ENCODE measurements at regions not wholly inside any gene's neighbourhood (a gene's known extent, or its start where the extent isn't known, plus 50 kb on each side); places are given as distances from the start of the nearest gene placed in this dataset.
"Not testable (repeated sequence)": the region's sequence is repeated elsewhere in the genome, so short reads cannot be mapped to it uniquely, and the experiment has no call there.

DNA sequence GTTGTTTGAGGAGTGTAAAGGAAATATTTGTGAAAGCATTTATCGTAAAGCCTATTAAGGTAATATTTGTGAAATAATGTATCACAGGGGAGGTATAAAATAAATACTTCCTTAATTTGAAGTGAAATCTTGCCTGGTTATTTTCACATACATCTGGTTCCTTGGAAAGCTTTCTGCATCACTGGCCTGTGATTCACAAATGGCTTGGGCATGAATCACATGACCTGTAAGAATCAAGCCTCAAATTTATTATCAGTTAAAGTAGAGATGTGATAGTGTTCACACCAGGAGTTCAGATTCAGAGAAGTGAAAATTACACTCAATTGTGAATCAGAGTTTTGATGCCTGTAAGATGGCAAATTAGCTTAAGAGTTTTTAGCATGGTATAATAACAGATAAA is 1911.4 kb downstream of the STIM2 start:
- no peak for DNase-seq

DNA sequence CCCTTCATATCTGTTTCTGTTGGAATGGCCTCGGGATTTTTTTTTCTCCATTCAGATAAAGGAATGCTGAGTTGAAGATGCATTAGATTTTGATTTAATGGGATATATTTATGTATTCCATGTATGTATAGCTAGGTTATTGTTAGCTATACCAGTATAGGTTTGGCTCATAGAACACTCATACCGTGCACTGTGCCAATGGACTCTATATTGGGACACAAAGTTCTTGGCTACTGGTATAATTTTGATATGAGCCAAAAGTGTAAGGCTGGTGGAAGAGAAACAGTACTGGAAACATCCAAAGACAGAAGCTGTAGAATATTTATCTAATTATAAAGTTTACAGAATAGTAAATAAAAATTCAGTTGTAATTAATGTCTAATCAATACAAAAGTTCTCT is 1912.1 kb downstream of the STIM2 start:
- no peak for DNase-seq

DNA sequence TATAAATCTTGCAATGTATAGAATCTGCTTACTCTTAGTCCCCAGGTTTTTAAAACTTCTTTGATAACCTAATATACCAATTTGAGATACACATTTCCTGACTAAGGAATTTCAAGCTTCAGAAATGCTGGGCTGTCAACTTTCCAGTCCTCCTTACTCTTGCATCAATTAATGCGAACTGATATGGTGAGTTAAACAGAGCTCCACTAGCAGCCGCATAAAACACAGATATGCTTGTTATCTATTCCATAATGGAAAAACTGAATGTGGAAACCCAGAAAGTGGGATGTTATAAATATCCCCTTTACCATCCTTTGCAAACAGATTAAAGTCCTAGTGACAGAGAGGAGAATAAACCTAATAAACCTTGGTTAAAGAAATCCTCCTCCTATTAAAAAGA is 1913.7 kb downstream of the STIM2 start:
- no peak for DNase-seq

DNA sequence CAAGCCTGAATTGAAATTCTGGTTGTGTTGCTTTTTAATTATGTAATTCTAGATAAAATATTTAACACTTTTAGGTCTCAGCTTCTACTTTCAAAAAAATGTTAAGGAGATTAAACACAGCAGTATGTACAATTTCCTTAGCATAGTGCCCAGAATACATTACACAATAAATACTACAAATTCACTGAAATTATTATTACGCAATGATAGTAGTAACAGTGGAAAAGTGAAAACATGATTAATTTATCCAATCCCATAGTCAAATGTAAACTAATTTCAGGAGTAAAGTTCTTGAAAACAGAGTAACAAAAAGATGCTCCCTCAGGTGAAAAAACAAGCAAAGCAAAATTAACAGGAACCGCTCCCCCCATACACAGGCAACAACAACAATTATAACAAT is 1915.4 kb downstream of the STIM2 start:
- no peak for DNase-seq

DNA sequence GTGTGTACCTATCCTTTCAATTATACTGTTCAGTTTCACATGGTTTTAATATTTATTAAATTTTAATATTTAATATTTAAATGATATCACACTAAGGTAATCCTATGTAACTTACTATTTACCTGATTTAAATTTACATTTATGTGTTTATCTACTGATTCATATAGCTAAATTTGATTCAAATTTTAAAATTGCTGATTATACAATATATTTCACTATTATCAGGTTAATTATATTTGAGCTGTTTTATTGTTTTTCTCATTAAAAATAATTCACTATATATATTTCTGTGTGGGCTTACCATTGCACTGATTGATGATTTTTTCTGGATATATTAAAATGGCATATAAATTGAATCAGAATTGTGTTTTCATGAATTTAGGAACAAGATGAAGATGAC is 1923.5 kb downstream of the STIM2 start:
- DNase-seq, result no peak

DNA sequence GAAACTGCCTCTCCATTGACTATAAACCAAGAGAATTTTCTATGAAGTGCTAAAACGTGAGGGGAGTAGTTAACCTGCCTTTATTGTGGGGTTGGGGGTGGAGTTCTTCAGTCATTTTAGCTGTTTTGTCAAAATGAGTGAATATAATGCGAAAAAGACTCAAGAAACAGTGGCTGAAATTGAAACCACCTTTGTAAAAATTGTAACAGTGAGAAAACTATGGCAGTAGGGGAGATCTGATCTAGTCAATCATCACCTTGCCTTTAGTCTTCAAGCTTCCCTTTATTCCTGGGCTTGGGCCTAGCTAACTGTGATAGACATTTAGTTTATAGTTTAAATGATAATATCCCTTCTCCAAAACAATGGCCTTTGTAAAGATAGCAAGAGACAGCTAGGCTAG is 1927.3 kb downstream of the STIM2 start:
- no peak for DNase-seq

DNA sequence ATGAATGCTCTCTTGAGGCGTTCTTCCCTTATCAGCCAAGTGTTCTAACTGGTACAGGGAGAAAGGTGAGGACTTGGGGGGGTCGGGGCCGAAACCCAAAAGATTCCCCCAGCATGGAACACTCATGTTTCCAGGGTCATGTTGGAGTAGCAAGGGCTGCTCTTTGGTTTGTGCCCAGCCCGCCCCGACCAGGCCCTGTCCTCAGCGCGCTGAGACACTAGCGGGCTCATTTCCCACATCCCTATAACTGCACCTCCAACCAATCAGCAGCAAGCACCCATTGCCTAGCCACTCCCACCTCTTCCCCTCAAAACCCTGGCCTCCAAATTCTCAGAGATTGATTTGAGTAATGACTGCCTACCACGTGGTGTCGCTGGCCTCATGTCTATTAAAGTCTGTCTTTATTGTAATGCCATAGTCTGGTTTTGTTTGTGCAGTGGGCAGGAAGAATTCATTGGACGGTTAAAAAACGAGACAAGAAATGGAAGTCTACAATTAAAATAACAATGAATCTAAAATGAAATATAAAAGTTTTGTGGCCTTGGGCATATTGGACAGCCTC is 1928.4 kb downstream of the STIM2 start:
- no peak for DNase-seq

DNA sequence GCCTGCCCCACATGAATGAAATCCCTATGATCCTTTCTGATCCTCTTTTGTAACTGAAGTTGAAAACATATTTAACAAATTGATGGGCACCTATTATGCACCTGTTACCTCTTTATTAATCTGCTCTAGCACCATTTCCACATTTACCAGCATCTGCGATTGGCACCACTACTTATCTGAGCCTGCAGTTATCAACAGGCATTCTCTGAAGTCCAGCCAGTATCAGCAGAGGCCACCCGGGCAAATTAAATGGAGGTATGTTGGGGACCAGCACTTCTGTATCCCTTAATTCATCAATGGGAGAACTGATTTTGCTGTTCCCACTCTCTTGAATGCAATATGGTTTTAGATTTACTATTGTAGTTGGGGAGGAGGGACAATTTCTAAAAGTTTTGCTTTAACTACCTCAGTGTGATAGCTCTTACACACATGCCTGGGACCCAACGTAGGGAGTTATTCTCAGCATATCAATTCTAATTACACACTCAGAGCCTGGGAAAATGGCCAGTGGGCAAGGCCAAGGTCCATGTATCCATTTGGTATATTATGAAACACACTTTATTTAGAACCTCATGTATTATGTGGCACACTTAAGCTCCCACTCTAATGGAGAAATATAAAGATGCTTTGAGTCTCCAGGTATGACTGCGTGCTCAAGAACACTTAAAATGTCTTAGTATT is 1927.1 kb upstream of the PCDH7 start:
- DNase-seq, result no peak

DNA sequence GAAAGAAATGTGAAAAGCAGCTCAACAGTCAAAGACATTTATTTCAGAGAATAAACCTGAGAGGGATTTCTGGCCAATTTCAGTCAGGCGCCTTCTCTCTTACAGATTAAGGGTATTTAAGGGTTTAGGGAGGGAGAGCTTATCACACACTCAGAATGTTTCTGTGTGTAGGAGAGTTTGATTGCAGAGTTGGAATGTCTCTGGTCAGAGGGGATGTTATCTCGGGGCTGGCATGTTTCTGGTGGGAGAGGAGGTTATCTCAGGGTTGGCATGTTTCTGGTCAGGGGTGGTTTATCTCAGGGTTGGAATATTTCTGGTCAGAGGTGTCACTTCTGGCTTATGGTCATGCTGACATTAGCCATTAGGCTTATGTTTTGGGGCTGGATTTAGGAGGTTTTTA is 1920.5 kb upstream of the PCDH7 start:
- no peak for DNase-seq

DNA sequence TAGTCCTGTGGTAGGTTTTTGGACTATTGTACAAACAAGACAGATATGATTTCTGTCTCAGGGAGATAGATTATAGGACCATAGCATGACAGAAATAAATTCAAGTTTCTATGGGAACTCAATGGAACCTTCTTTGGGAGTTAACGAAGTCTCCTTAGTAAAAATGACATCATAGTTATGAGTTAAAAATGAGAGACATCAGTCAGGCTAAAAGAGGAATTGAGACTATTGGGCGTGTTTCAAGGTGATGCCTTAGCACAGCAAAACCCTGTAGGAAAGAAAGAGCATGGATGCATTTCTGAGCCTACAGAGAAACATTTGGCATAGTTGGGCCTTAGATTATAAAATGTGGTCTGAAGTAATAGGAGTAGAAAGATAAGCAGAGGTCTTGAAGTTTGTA is 1909.1 kb upstream of the PCDH7 start:
- no peak for DNase-seq

DNA sequence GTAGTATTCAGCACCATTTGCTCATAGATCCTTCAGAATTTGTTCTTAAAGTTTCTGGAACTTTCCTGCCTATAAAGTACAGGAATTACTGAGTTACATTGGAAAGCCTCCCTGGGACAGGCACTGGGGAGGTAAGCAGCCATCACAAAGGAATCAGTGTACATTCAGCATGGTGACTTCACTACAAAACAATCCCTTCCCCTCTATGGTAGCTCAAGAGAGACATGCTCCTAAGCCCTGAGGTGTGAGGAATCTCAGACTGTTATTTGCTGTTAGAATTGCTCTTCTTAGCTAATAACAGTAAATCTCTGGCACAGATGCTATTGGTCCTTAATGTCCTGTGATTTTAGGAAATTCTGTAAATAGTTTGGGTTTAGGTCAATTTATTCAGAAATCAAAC is 1898.0 kb upstream of the PCDH7 start:
- no peak for DNase-seq

DNA sequence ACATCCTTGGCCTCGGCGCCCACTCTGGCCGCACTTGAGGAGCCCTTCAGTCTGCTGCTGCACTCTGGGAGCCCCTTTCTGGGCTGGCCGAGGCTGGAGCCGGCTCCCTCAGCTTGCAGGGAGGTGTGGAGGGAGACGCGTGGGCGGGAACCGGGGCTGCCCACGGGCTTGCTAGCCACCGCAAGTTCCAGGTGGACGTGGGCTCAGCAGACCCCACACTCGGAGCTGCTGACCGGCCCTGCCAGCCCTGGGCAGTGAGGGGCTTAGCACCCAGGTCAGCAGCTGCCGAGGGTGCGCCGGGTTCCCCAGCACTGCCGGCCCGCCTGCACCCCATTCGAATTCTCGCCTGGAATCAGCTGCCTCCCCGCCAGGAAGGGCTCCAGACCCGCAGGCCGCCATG is 1892.3 kb upstream of the PCDH7 start:
- no peak for DNase-seq

DNA sequence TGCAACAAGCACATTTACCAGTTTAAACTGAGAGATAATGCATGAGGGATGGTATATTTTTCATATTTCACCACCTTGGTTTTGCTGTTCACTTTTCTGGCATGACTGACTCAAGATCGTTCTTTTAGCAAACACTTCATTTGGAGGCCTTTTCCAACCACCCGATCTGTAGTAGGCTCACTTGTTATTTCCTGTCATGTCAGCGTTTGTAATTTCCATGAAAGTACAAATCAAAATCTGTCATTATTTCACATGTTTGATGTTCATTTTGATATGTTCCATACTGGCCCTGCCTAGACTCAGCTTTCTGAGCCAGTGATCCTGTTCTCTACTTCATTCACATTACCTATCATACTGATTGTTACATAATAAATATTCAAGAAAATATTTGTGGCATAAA is 1888.3 kb upstream of the PCDH7 start:
- DNase-seq, result no peak

DNA sequence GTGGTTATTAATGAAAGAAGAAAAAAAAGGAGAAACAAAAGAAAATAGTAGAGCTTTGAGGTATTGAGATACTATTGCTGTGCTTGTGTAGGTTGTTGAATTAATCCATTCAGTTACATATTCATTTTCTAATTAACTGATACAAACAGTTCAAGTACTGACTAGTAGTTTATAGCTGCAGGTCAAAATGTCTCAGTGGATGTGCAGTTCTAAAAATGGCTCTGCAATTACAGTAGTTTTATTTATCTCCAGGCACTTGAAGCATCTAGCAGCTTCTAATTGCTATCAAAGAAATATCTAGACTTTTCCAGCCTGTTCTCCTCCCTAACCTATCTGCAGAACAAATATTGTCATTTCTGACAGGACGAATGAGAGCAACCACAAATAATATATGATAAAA is 1887.7 kb upstream of the PCDH7 start:
- no peak for DNase-seq

DNA sequence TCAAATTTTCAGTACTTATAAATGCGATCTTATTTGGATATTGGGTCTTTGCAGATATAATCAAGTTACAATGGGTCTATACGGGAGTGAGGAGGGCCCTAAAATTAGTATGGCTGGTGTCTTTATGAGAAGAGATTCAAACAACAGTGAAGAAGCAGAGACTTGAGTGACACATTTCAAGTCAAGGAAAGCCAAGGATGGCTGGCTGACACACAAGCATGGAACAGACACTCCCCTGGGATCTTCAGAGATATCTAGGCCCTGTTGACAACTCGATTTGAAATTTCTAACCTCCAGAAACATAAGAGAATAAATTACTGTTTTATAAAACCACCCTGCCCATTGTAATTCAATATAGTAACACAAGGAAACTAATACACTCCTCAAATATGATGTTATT is 1886.0 kb upstream of the PCDH7 start:
- no peak for DNase-seq

DNA sequence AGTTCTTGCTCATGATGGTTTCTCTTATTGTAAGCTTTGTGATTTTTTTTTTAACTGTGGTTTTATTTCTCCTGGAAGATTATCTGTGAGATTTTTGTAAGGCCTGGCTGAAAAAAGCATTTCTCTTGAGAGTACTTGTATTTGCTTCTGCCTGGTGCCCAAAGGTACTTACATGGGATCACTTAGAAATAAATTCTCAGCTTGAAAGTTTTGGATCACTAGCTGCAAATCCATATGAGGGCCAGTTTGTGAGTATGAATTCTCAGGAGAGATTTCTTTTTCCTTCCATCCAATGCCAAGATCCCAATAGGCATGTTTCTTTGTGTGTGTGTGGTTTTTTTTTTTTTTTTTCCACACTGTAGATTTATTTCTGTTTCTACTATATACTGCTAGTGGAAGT is 1884.7 kb upstream of the PCDH7 start:
- DNase-seq, result no peak

DNA sequence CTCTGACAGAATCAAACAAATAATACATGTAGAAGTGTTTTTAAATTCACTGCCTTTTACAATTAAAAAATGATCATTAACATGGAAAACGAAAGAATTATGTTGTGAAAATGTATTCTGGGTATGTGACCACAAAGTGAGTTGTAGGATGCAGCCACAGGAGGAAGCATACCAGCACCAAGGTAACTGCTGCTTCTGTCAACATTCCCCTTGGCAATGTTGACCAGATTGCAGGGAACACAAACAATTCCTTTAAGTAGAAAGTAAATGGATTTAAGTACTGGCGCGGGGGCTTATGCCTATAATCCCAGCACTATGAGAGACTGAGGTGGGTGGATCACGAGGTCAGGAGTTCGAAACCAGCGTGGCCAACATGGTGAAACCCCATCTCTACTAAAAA is 1877.9 kb upstream of the PCDH7 start:
- DNase-seq, result peak; percentile 5 to 68

DNA sequence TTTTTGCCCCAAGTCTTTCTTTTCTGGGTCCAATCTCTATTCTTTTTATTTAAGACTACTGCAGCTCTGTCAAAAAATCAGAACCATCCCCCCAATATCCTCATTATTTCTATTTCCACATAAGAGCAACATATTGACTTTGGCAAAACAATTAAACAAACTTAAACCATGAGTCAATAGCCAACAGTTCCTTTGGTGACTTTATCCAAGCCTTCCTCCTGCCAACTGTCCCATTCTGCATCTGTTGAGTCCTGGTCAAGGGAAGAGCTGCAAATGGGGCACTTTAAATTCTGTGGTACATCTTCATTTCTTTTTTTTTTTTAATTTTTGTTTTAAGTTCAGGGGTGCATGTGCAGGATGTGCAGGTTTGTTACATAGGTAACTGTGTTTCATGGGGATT is 1875.0 kb upstream of the PCDH7 start:
- no peak for DNase-seq

DNA sequence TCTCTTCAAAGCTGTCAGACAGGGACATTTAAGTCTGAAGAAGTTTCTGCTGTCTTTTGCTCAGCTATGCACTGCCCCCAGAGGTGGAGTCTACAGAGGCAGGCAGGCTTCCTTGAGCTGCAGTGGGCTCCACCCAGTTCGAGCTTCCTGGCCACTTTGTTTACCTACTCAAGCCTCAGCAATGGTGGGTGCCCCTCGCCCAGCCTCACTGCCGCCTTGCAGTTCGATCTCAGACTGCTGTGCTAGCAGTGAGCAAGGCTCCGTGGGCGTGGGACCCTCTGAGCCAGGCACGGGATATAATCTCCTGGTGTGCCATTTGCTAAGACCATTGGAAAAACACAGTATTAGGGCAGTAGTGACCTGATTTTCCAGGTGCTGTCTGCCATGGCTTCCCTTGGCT is 1863.1 kb upstream of the PCDH7 start:
- not testable (repeated sequence) for DNase-seq

DNA sequence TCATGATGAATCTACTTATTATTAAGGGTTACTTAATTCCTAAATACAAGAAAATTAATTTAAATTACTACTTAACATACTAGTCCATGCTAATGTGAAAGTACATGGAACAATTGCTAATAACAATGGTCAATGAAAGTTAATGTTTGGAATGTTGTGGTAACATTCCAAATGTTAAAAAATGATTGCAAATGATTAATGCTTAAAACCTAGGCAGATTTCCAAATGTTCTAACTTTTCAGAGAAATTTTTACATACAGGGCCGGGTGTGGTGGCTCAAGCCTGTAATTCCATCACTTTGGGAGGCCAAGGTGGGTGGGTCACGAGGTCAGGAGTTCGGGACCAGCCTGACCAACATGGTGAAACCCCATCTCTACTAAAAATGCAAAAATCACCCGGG is 1851.3 kb upstream of the PCDH7 start:
- DNase-seq, result no peak

DNA sequence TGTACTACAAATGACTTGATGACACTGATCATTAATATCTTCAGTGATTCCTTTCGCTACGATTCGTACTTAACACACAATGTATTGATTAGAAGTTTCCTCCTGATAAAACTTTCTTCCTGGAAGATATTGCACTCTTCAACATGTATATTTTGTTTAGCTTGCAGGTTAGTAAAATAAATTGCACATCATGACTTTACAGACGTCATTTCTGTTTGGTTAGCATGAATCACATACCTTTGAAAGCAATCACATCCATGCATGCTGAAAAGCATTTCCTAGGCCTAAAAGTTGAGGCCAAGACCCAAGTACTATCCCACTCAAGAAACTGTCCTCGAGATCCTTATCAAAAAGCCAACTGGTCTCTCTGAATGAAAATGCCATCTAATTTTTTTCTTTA is 1841.0 kb upstream of the PCDH7 start:
- DNase-seq, result no peak

DNA sequence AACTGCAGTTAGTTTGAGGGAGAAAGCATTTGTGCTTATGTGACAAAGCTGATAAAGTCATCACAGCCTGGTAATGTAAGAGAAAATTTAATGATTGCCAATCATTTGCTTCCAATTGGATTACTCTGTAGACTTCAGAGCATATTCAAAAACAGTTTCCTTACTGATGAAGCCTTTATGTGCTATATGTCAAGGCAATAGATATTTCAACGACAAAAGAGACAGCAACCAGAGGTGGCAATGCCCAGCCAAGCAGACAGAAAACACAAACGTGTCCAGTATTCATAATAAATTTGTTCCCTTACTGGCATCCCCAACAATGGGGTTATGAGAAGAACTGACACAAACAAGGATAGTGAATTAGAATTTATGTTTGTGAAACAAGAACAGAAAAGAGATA is 1840.3 kb upstream of the PCDH7 start:
- DNase-seq, result no peak

DNA sequence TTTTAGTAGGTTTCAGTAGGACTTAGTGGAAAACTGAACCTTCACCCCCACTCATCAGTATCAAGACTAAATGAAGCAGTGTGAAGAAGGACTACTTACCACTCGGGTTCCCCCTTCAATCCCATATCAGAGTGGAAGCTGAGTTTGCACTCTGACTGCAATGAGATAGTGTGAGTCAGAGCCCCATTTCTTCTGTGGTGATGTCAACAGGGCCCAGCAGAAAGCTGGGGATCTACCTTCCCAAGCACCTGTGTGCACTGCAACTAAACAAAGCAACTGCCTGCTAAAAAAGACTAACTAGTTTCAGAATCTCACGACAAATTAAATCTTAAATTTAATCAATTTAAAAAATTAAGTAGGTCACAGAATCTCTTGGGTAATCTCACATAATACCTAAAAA is 1837.0 kb upstream of the PCDH7 start:
- no peak for DNase-seq

DNA sequence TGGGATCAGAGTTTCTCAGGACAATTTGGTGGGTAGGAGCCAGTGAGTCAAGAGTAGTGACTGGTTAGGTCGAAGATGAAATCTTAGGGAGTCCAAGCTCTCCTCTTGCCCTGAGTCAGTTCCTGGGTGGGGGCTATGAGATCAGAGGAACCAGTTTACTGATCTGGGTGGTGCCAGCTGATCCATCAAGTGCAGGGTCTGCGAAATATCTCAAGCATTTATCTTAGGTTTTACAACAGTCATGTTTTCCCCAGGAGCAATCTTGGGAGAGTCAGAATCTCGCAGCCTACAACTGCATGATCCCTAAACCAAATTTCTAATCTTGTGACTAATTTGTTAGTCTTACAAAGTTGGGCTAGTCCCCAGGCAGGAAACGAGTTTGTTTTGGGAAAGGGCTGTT is 1833.2 kb upstream of the PCDH7 start:
- no peak for DNase-seq

DNA sequence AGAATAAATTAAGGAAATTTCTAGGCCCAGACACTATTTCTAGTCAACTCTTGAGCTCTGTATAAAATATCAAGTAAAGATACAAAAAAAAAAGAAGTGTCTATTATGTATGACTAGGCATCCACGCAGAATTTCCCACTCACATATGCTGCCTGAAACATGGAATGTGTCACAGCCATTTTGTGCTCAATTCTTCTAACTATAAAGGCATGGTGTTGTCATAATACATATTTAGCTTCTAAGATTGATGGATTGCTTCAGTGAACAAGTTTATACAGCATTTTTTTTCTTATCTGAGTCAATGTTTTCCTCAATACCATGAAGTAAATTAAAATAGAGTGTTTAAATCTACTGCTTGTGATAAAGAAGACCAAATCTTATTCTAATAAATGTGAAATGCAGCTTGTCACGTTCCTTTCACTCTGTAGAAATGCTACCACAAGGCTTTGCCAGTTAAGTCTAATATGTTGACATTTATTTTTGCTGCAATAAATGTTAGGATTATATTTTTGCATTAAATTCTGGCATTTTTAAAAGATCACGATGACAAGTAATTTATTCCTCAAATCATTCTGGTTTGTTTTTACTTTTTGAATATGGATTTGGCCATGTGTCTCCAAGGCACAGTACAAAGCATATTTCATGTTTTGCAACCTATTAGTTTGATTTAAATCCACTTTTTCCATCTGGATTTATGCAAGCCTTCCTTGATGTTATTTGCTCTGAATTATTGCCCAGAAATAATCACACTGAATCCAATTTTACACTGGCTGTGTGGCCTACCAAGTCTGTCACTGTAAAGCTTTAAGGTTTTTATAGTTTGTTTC is 1829.0 kb upstream of the PCDH7 start:
- DNase-seq, result no peak

Measured in NCI-H2081 (cell line).